Progenitor cell of endocrine pancreas (in vitro differentiated cells): ENCODE measurements at regions not wholly inside any gene's neighbourhood (a gene's known extent, or its start where the extent isn't known, plus 50 kb on each side); places are given as distances from the start of the nearest gene placed in this dataset.

ENCODE experiments used
- DNase-seq: peaks from one replicate; pipeline ENCODE4 v3.0.0; 2021; ENCODE audit warnings: low spot score; ENCODE audit not compliant: unreplicated experiment
- H3K27ac Mint-ChIP-seq: 2 replicates; pipeline ENCODE4 v1.8.0; 2021; ENCODE audit warnings: mild to moderate bottlenecking, moderate library complexity, mixed read lengths
- H3K27me3 Mint-ChIP-seq: 2 replicates; pipeline ENCODE4 v1.8.0; 2021; ENCODE audit warnings: mixed read lengths
- H3K36me3 Mint-ChIP-seq: 2 replicates; pipeline ENCODE4 v1.8.0; 2022; ENCODE audit warnings: mixed read lengths; ENCODE audit not compliant: insufficient read depth
- H3K4me1 Mint-ChIP-seq: 2 replicates; pipeline ENCODE4 v1.8.0; 2021; ENCODE audit warnings: low read depth, mixed read lengths
- H3K4me3 Mint-ChIP-seq: 2 replicates; pipeline ENCODE4 v1.8.0; 2021; ENCODE audit warnings: low read depth, mild to moderate bottlenecking, moderate library complexity, mixed read lengths
- H3K9me3 Mint-ChIP-seq: 2 replicates; pipeline ENCODE4 v1.8.0; 2021; ENCODE audit warnings: low read depth, mixed read lengths
- CTCF ChIP-seq: fragments of 200-600 bp; sonication (generic); IDR thresholded peaks from one replicate; pipeline ENCODE4 v1.5.0; 2021; ENCODE audit warnings: antibody characterized with exemption, mild to moderate bottlenecking; ENCODE audit not compliant: unreplicated experiment

- Mint-ChIP-seq H3K9me3 (no peaks in the 10 kb centered on the region), H3K4me1 (no peaks in the 10 kb centered on the region), H3K36me3 (no peaks in the 10 kb centered on the region), H3K27me3 (no peaks in the 10 kb centered on the region), H3K27ac (no peak overlapping the region), H3K4me3 (no peak overlapping the region)
- no peak for DNase-seq
- no peak for TF ChIP-seq CTCF
These were observed 94.6 kb downstream of the COX18 start for GRCh38 chr4:72974694-72975487.

- no peaks in the 10 kb centered on the region for H3K9me3 Mint-ChIP-seq
- no peak for DNase-seq
- H3K36me3 Mint-ChIP-seq: no peaks in the 10 kb centered on the region
- no peaks in the 10 kb centered on the region for H3K4me1 Mint-ChIP-seq
- no peak for TF ChIP-seq CTCF
- H3K27me3 Mint-ChIP-seq: no peaks in the 10 kb centered on the region
- no peak overlapping the region for H3K27ac Mint-ChIP-seq
- no peak overlapping the region for H3K4me3 Mint-ChIP-seq
These were observed 97.9 kb downstream of the COX18 start for GRCh38 chr4:72971572-72971971.

- Mint-ChIP-seq H3K4me3 (no peak overlapping the region), H3K4me1 (no peaks in the 10 kb centered on the region), H3K36me3 (no peaks in the 10 kb centered on the region), H3K27me3 (no peaks in the 10 kb centered on the region), H3K9me3 (no peaks in the 10 kb centered on the region), H3K27ac (no peak overlapping the region)
- DNase-seq: no peak
- TF ChIP-seq CTCF: no peak
These were observed 98.8 kb downstream of the COX18 start for GRCh38 chr4:72970756-72971155.

GRCh38 chr4:72969976-72970375 is 99.5 kb downstream of the COX18 start:
- Mint-ChIP-seq H3K36me3 (no peaks in the 10 kb centered on the region), H3K27ac (no peak overlapping the region), H3K4me3 (no peak overlapping the region), H3K9me3 (peaks cover under 1% of the 10 kb centered on the region), H3K27me3 (no peaks in the 10 kb centered on the region), H3K4me1 (no peaks in the 10 kb centered on the region)
- DNase-seq: no peak
- TF ChIP-seq CTCF: no peak

- H3K27me3 Mint-ChIP-seq: no peaks in the 10 kb centered on the region
- no peaks in the 10 kb centered on the region for H3K4me1 Mint-ChIP-seq
- TF ChIP-seq CTCF: no peak
- DNase-seq: no peak
- H3K4me3 Mint-ChIP-seq: no peak overlapping the region
- H3K9me3 Mint-ChIP-seq: peaks cover 22% of the 10 kb centered on the region
- H3K36me3 Mint-ChIP-seq: no peaks in the 10 kb centered on the region
- no peak overlapping the region for H3K27ac Mint-ChIP-seq
These were observed 102.9 kb downstream of the COX18 start for GRCh38 chr4:72966652-72967051.
